HEK293 (cell line): ENCODE measurements at regions not wholly inside any gene's neighbourhood (a gene's known extent, or its start where the extent isn't known, plus 50 kb on each side); places are given as distances from the start of the nearest gene placed in this dataset.

Experiments used
- CTCF ChIA-PET: fragments of 350-600 bp; formaldehyde crosslinking; extraction: SDS; loops from one replicate; lab custom pipeline; 2021; ENCODE audit warnings: antibody characterized with exemption; lab: Yijun Ruan, JAX
- POLR2A ChIA-PET: fragments of 300-600 bp; formaldehyde crosslinking; extraction: SDS; loops from one replicate; lab custom pipeline; 2020; ENCODE audit warnings: antibody characterized with exemption, inconsistent platforms; lab: Yijun Ruan, JAX
- H3K27ac ChIP-seq: fragments of 200-500 bp; sonication (Bioruptor generic); 2 replicates; pipeline ENCODE4 v1.5.1; 2014; ENCODE audit warnings: low read depth, low read length, control low read depth, inconsistent platforms; ENCODE audit errors: extremely low read depth
- H3K36me3 ChIP-seq, 2 experiments: fragments of 200-500 bp in 1 of 2; sonication (Bioruptor generic) in 1 of 2; 1 replicate in 1 of 2; 2 replicates in 1 of 2; pipeline ENCODE4 v1.5.1; 2014 to 2017; ENCODE audit warnings: inconsistent platforms in 2 of 2, low read length in 2 of 2; ENCODE audit not compliant: control insufficient read depth in 2 of 2, insufficient read depth in 1 of 2
- H3K4me1 ChIP-seq: fragments of 200-500 bp; sonication (Bioruptor generic); 2 replicates; pipeline ENCODE4 v1.5.1; 2014; ENCODE audit warnings: mild to moderate bottlenecking, low read length, inconsistent platforms; ENCODE audit not compliant: control insufficient read depth, insufficient read depth
- H3K4me3 ChIP-seq: 2 replicates; pipeline ENCODE4 v1.5.1; 2011; ENCODE audit warnings: low read depth, mild to moderate bottlenecking, control low read depth, low read length, moderate library complexity
- H3K9me3 ChIP-seq: fragments of 200-500 bp; sonication (Bioruptor generic); 2 replicates; pipeline ENCODE4 v1.5.1; 2014; ENCODE audit warnings: low read depth, low read length, inconsistent platforms; ENCODE audit not compliant: control insufficient read depth, insufficient read depth
- EGR2 ChIP-seq: fragments of 450-650 bp; formaldehyde crosslinking; IDR thresholded peaks from 2 replicates; pipeline ENCODE4 v1.5.1; 2016; ENCODE audit warnings: low read depth, missing biosample characterization, missing genetic modification characterization
- MYNN ChIP-seq: fragments of 450-650 bp; formaldehyde crosslinking; IDR thresholded peaks from 2 replicates; pipeline ENCODE4 v1.5.1; 2016; ENCODE audit warnings: missing biosample characterization, missing genetic modification characterization, borderline replicate concordance
- OVOL3 ChIP-seq: fragments of 450-650 bp; formaldehyde crosslinking; IDR thresholded peaks from 2 replicates; pipeline ENCODE4 v1.5.1; 2016; ENCODE audit warnings: missing biosample characterization, missing genetic modification characterization
- REPIN1 ChIP-seq: fragments of 450-650 bp; formaldehyde crosslinking; IDR thresholded peaks from 2 replicates; pipeline ENCODE4 v1.5.1; 2017; ENCODE audit warnings: missing biosample characterization, missing genetic modification characterization, low read depth
- SP3 ChIP-seq: fragments of 450-650 bp; formaldehyde crosslinking; IDR thresholded peaks from 2 replicates; pipeline ENCODE4 v1.5.1; 2016; ENCODE audit warnings: missing biosample characterization, missing genetic modification characterization
- ZEB2 ChIP-seq: fragments of 450-650 bp; formaldehyde crosslinking; IDR thresholded peaks from 2 replicates; pipeline ENCODE4 v1.5.1; 2016; ENCODE audit warnings: missing biosample characterization, missing genetic modification characterization
- ZFP69B ChIP-seq: fragments of 450-650 bp; formaldehyde crosslinking; IDR thresholded peaks from 2 replicates; pipeline ENCODE4 v1.5.1; 2016; ENCODE audit warnings: missing biosample characterization, missing genetic modification characterization
- ZNF169 ChIP-seq: fragments of 450-650 bp; formaldehyde crosslinking; IDR thresholded peaks from 2 replicates; pipeline ENCODE4 v1.5.1; 2016; ENCODE audit warnings: missing biosample characterization, missing genetic modification characterization
- ZNF266 ChIP-seq: fragments of 450-650 bp; formaldehyde crosslinking; IDR thresholded peaks from 2 replicates; pipeline ENCODE4 v1.5.1; 2016; ENCODE audit warnings: missing biosample characterization, missing genetic modification characterization, low read depth
- ZNF354C ChIP-seq: fragments of 450-650 bp; formaldehyde crosslinking; IDR thresholded peaks from 2 replicates; pipeline ENCODE4 v1.5.1; 2016; ENCODE audit warnings: missing biosample characterization, missing genetic modification characterization, low read depth, borderline replicate concordance
- ZNF416 ChIP-seq: fragments of 450-650 bp; formaldehyde crosslinking; IDR thresholded peaks from 2 replicates; pipeline ENCODE4 v1.5.1; 2016; ENCODE audit warnings: missing biosample characterization, missing genetic modification characterization
- TF ChIP-seq, protein P1 (sequence below): fragments of 450-650 bp; formaldehyde crosslinking; IDR thresholded peaks from 2 replicates; pipeline ENCODE4 v1.5.1; 2016; ENCODE audit warnings: missing biosample characterization, missing genetic modification characterization
- TF ChIP-seq, protein P2 (sequence below): fragments of 450-650 bp; formaldehyde crosslinking; IDR thresholded peaks from 2 replicates; pipeline ENCODE4 v1.5.1; 2016; ENCODE audit warnings: missing biosample characterization, missing genetic modification characterization
- TF ChIP-seq, protein P3 (sequence below): fragments of 450-650 bp; formaldehyde crosslinking; IDR thresholded peaks from 2 replicates; pipeline ENCODE4 v1.5.1; 2016; ENCODE audit warnings: missing biosample characterization, missing genetic modification characterization, borderline replicate concordance
- TF ChIP-seq, protein P4 (sequence below): IDR thresholded peaks from 2 replicates; pipeline ENCODE4 v1.6.1; 2011; ENCODE audit warnings: mild to moderate bottlenecking, low read depth, low read length, borderline replicate concordance
- TF ChIP-seq, protein P5 (sequence below): fragments of 450-650 bp; formaldehyde crosslinking; IDR thresholded peaks from 2 replicates; pipeline ENCODE4 v1.5.1; 2017; ENCODE audit warnings: missing biosample characterization, missing genetic modification characterization
- TF ChIP-seq, protein P6 (sequence below): fragments of 450-650 bp; formaldehyde crosslinking; IDR thresholded peaks from 2 replicates; pipeline ENCODE4 v1.5.1; 2016; ENCODE audit warnings: missing biosample characterization, missing genetic modification characterization

DNA sequence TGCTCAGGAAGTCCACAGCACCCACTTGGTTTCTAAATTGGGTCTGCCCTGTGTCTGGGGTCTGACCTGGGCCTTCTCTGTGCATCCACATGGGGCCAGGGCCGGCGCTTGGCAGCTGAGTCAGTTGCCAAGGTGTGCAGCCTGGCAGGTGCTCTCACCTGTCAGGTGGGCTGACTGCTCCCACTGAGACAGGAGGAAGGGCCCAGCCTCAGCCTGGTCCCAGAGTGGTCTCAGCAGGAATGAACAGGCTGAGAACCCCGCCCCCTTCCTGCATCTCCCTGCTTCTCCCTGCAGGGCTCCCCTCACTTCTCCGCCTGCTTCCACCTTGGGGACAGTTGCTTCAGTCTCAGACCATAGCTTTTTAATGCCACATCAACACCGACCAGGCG lies 60.5 kb downstream of the BARX1 start (continued):
- TF ChIP-seq, protein P1, sequence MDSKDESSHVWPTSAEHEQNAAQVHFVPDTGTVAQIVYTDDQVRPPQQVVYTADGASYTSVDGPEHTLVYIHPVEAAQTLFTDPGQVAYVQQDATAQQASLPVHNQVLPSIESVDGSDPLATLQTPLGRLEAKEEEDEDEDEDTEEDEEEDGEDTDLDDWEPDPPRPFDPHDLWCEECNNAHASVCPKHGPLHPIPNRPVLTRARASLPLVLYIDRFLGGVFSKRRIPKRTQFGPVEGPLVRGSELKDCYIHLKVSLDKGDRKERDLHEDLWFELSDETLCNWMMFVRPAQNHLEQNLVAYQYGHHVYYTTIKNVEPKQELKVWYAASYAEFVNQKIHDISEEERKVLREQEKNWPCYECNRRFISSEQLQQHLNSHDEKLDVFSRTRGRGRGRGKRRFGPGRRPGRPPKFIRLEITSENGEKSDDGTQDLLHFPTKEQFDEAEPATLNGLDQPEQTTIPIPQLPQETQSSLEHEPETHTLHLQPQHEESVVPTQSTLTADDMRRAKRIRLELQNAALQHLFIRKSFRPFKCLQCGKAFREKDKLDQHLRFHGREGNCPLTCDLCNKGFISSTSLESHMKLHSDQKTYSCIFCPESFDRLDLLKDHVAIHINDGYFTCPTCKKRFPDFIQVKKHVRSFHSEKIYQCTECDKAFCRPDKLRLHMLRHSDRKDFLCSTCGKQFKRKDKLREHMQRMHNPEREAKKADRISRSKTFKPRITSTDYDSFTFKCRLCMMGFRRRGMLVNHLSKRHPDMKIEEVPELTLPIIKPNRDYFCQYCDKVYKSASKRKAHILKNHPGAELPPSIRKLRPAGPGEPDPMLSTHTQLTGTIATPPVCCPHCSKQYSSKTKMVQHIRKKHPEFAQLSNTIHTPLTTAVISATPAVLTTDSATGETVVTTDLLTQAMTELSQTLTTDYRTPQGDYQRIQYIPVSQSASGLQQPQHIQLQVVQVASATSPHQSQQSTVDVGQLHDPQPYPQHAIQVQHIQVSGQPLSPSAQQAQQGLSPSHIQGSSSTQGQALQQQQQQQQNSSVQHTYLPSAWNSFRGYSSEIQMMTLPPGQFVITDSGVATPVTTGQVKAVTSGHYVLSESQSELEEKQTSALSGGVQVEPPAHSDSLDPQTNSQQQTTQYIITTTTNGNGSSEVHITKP (tag by site-specific recombination) = no peak
- TF ChIP-seq OVOL3 (tag by site-specific recombination) = no peak
- no peak for TF ChIP-seq ZNF169 (tag by site-specific recombination)
- TF ChIP-seq, protein P2, sequence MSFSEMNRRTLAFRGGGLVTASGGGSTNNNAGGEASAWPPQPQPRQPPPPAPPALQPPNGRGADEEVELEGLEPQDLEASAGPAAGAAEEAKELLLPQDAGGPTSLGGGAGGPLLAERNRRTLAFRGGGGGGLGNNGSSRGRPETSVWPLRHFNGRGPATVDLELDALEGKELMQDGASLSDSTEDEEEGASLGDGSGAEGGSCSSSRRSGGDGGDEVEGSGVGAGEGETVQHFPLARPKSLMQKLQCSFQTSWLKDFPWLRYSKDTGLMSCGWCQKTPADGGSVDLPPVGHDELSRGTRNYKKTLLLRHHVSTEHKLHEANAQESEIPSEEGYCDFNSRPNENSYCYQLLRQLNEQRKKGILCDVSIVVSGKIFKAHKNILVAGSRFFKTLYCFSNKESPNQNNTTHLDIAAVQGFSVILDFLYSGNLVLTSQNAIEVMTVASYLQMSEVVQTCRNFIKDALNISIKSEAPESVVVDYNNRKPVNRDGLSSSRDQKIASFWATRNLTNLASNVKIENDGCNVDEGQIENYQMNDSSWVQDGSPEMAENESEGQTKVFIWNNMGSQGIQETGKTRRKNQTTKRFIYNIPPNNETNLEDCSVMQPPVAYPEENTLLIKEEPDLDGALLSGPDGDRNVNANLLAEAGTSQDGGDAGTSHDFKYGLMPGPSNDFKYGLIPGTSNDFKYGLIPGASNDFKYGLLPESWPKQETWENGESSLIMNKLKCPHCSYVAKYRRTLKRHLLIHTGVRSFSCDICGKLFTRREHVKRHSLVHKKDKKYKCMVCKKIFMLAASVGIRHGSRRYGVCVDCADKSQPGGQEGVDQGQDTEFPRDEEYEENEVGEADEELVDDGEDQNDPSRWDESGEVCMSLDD (tag by site-specific recombination) = no peak

DNA sequence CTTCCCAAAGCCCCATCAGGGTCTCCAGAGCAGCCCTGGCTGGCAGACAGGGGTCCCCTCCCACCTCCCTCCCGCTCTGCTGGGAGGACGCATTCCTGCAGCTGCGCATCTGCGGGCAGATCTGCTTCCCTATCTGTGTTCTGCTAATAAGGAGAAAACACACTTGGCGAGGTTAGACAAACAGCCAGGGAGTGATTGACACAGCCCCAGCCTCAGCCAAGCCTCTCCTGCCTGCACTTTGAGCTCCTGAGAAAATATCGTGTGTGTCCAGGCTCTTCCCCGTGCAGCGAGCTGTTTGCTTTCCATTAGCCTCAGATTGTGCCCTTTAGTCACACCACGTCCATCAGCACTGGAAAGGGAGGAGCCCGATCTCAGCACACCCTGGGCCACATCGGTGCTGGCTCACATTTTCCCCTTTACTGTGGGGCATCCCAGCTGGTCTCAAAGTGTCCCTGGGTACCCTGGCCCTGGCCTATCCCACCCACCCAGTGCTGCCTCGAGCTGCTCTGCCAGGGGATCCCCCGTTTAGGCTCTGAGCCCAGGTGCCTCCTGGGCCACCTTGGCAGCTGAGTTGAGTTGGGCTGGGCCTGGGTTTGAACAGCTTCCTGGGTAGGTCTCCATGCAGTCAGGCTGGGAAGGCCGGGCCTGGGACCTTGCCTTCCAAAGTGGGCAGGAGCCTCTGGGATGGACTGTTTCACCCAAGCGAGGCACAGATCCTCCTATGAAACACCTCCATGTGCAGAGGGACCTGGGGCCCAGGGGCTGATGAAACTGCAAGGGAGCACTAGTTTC lies 61.1 kb downstream of the BARX1 start:
- POLR2A ChIA-PET = no interaction called here
- no peak overlapping the region for H3K4me3 ChIP-seq
- no peak overlapping the region for H3K27ac ChIP-seq
- H3K36me3 ChIP-seq = no peaks in the 10 kb centered on the region
- no peaks in the 10 kb centered on the region for H3K9me3 ChIP-seq
- CTCF ChIA-PET = no interaction called here
- no peaks in the 10 kb centered on the region for H3K4me1 ChIP-seq
- no peak for TF ChIP-seq MYNN (tag by site-specific recombination)
- no peak for TF ChIP-seq ZNF354C (tag by site-specific recombination)
- TF ChIP-seq SP3 (tag by site-specific recombination) = no peak
- TF ChIP-seq REPIN1 (tag by site-specific recombination) = no peak
- TF ChIP-seq, protein P3, sequence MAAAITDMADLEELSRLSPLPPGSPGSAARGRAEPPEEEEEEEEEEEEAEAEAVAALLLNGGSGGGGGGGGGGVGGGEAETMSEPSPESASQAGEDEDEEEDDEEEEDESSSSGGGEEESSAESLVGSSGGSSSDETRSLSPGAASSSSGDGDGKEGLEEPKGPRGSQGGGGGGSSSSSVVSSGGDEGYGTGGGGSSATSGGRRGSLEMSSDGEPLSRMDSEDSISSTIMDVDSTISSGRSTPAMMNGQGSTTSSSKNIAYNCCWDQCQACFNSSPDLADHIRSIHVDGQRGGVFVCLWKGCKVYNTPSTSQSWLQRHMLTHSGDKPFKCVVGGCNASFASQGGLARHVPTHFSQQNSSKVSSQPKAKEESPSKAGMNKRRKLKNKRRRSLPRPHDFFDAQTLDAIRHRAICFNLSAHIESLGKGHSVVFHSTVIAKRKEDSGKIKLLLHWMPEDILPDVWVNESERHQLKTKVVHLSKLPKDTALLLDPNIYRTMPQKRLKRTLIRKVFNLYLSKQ (tag by site-specific recombination) = no peak
- TF ChIP-seq, protein P4, sequence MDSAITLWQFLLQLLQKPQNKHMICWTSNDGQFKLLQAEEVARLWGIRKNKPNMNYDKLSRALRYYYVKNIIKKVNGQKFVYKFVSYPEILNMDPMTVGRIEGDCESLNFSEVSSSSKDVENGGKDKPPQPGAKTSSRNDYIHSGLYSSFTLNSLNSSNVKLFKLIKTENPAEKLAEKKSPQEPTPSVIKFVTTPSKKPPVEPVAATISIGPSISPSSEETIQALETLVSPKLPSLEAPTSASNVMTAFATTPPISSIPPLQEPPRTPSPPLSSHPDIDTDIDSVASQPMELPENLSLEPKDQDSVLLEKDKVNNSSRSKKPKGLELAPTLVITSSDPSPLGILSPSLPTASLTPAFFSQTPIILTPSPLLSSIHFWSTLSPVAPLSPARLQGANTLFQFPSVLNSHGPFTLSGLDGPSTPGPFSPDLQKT = no peak
- TF ChIP-seq ZFP69B (tag by site-specific recombination) = no peak
- TF ChIP-seq ZNF416 (tag by site-specific recombination) = no peak

DNA sequence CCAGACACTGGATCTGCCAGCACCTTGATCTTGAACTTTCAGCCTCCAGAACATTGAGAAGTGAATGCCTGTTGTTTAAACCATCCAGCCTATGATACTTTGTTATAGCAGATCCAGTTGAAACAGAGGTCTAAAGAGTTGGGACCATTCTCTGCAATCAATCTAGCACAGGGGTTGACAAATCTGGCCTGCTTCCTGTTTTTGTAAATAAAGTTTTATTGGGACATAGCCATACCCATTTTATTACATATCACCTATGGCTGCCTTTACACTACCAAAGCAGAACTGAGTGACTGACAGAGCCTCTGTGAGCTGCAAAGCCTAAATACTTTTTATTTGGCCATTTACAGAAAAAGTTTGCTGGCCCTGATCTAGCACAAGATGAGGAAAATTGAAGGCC lies 62.0 kb downstream of the BARX1 start:
- POLR2A ChIA-PET = no interaction called here
- TF ChIP-seq ZEB2 (tag by site-specific recombination) (no peak), ZNF266 (tag by site-specific recombination) (no peak), EGR2 (tag by site-specific recombination) (no peak)
- TF ChIP-seq, protein P5, sequence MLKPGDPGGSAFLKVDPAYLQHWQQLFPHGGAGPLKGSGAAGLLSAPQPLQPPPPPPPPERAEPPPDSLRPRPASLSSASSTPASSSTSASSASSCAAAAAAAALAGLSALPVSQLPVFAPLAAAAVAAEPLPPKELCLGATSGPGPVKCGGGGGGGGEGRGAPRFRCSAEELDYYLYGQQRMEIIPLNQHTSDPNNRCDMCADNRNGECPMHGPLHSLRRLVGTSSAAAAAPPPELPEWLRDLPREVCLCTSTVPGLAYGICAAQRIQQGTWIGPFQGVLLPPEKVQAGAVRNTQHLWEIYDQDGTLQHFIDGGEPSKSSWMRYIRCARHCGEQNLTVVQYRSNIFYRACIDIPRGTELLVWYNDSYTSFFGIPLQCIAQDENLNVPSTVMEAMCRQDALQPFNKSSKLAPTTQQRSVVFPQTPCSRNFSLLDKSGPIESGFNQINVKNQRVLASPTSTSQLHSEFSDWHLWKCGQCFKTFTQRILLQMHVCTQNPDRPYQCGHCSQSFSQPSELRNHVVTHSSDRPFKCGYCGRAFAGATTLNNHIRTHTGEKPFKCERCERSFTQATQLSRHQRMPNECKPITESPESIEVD (tag by site-specific recombination) = no peak
- TF ChIP-seq, protein P6, sequence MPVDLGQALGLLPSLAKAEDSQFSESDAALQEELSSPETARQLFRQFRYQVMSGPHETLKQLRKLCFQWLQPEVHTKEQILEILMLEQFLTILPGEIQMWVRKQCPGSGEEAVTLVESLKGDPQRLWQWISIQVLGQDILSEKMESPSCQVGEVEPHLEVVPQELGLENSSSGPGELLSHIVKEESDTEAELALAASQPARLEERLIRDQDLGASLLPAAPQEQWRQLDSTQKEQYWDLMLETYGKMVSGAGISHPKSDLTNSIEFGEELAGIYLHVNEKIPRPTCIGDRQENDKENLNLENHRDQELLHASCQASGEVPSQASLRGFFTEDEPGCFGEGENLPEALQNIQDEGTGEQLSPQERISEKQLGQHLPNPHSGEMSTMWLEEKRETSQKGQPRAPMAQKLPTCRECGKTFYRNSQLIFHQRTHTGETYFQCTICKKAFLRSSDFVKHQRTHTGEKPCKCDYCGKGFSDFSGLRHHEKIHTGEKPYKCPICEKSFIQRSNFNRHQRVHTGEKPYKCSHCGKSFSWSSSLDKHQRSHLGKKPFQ (tag by site-specific recombination) = no peak

More for the DNA sequence above, 62.0 kb downstream of the BARX1 start:
- H3K4me1 ChIP-seq = no peaks in the 10 kb centered on the region
- H3K4me3 ChIP-seq = no peak overlapping the region
- CTCF ChIA-PET = no interaction called here
- H3K36me3 ChIP-seq = no peaks in the 10 kb centered on the region
- H3K9me3 ChIP-seq = no peaks in the 10 kb centered on the region
- H3K27ac ChIP-seq = no peak overlapping the region
